Psoas muscle (tissue), 7 donors: ENCODE measurements at regions not wholly inside any gene's neighbourhood (a gene's known extent, or its start where the extent isn't known, plus 50 kb on each side); places are given as distances from the start of the nearest gene placed in this dataset.
"Not testable (repeated sequence)": the region's sequence is repeated elsewhere in the genome, so short reads cannot be mapped to it uniquely, and the experiment has no call there.

ENCODE experiments used
- ATAC-seq, 4 donors: fragments of 200-7000 bp; cut with Tn5 transposase; one replicate each; pipeline ENCODE4 v1.9.1; 2020; ENCODE audit warnings: moderate library complexity in 3 of 4, mild to moderate bottlenecking in 2 of 4
- DNase-seq, 2 donors: peaks; one replicate each; pipeline ENCODE4 v3.0.0-alpha.2; 2020
- H3K27ac ChIP-seq: fragments of 200-600 bp; one replicate; pipeline ENCODE4 v1.8.0; 2022
- H3K27me3 ChIP-seq, 3 donors: fragments of 200-600 bp in 1 of 3; one replicate each; pipeline versions ENCODE4 v1.6.1 to v1.8.0; 2013 to 2022; ENCODE audit warnings: low read length in 2 of 3, mild to moderate bottlenecking in 2 of 3, moderate library complexity in 1 of 3; ENCODE audit not compliant: insufficient read depth in 3 of 3
- H3K36me3 ChIP-seq, 2 donors: fragments of 200-600 bp in 1 of 2; one replicate each; pipeline versions ENCODE4 v1.6.1 to v1.8.0; 2013 to 2022; ENCODE audit warnings: low read depth in 1 of 2, mild to moderate bottlenecking in 1 of 2, moderate library complexity in 1 of 2; ENCODE audit not compliant: insufficient read depth in 1 of 2
- H3K4me1 ChIP-seq: fragments of 200-600 bp; one replicate; pipeline ENCODE4 v1.8.0; 2022
- H3K4me3 ChIP-seq: fragments of 200-600 bp; one replicate; pipeline ENCODE4 v1.8.0; 2022; ENCODE audit warnings: mild to moderate bottlenecking
- H3K9me3 ChIP-seq: fragments of 200-600 bp; one replicate; pipeline ENCODE4 v1.8.0; 2022
- WGBS, 3 donors: extraction: QIAGEN DNeasy Blood & Tissue Kit; methylation state at CpG; one replicate each; pipeline versions ENCODE4 v1.1.6 to v1.1.7; 2013; 5-methylcytosine and 5-hydroxymethylcytosine counted together
- intact Hi-C, 2 donors: fragments of 100-400 bp; cut with DNase I; formaldehyde crosslinking; loops; one replicate each; pipeline versions ENCODE4 v1.11.0 to v1.14.2; 2022
- TF ChIP-seq, protein P1 (sequence below): fragments of 200-600 bp; IDR thresholded peaks from one replicate; pipeline ENCODE4 v1.8.0; 2022; ENCODE audit warnings: antibody characterized with exemption
- donor health status: healthy with polysubstance abuse.
- donor health status: DM: no; HTN: no; CAD: no; lungs with moderate emphysema.
- donor health status: Bipolar disorder and iron deficiency.
- donor health status: healthy.
- donor health status: DM: yes; HTN: yes; CAD: no.
- donor health status: DM: no; HTN: no; CAD: no.
- donor health status: DM: yes; HTN: yes; CAD: no.

GRCh38 chr10:23535381-23535780 lies 96.5 kb downstream of the OTUD1 start:
- ATAC-seq (no peak), DNase-seq (no peak)
- intact Hi-C loops: loop anchor here in 1 of 2 donors (10.0 kb wide), 2 partner anchors 169 to 1019 kb away; no protein-coding TSS in a partner anchor
- no peaks in the 10 kb centered on the region for H3K4me1 ChIP-seq
- no peak overlapping the region for H3K4me3 ChIP-seq
- no peaks in the 10 kb centered on the region for H3K9me3 ChIP-seq
- WGBS, 3 donors: 48 to 71% (median 54%) methylated on average over 1 of the region's 1 CpG
- TF ChIP-seq, protein P1, sequence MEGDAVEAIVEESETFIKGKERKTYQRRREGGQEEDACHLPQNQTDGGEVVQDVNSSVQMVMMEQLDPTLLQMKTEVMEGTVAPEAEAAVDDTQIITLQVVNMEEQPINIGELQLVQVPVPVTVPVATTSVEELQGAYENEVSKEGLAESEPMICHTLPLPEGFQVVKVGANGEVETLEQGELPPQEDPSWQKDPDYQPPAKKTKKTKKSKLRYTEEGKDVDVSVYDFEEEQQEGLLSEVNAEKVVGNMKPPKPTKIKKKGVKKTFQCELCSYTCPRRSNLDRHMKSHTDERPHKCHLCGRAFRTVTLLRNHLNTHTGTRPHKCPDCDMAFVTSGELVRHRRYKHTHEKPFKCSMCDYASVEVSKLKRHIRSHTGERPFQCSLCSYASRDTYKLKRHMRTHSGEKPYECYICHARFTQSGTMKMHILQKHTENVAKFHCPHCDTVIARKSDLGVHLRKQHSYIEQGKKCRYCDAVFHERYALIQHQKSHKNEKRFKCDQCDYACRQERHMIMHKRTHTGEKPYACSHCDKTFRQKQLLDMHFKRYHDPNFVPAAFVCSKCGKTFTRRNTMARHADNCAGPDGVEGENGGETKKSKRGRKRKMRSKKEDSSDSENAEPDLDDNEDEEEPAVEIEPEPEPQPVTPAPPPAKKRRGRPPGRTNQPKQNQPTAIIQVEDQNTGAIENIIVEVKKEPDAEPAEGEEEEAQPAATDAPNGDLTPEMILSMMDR: no peak
- no peaks in the 10 kb centered on the region for H3K36me3 ChIP-seq
- no peak overlapping the region for H3K27ac ChIP-seq
- H3K27me3 ChIP-seq: peaks cover 0 to 9% (median 0%) of the 10 kb centered on the region in 3 donors

DNA sequence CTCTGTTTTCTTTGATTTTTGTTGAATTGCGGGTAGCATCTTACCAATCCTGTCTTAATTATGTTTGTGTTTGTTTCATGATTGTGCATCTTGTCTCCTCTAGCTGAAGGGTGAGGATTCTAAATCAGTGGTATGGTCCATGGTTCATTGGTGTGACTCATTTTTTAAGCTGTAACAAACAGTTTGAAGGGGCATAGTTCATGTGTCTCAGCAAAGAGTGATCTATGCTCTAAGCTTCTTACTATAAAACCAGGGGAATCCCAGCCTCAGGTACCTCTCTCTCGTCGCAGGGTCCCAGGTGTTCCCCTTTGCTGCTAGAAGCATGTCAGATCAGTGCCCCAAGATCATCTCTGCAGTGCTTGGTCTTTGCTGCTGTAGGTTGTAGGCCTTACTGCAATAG lies 100.1 kb downstream of the OTUD1 start:
- ATAC-seq (no peak), DNase-seq (no peak)
- Histone ChIP-seq H3K4me1 (no peaks in the 10 kb centered on the region), H3K27me3 (peaks cover 0 to 9% (median 0%) of the 10 kb centered on the region in 3 donors), H3K27ac (no peak overlapping the region), H3K4me3 (no peak overlapping the region), H3K36me3 (no peaks in the 10 kb centered on the region), H3K9me3 (no peaks in the 10 kb centered on the region)
- intact Hi-C loops: loop anchor here in 1 of 2 donors (10.0 kb wide), 2 partner anchors 166 to 1016 kb away; no protein-coding TSS in a partner anchor
- WGBS, 3 donors: 91 to 94% (median 92%) methylated on average over 3 of the region's 3 CpGs
- TF ChIP-seq, protein P1: no peak

- no peaks in the 10 kb centered on the region for H3K9me3 ChIP-seq
- ATAC-seq (no peak), DNase-seq (no peak)
- TF ChIP-seq, protein P1: no peak
- intact Hi-C loops: no loop called here
- H3K36me3 ChIP-seq: no peaks in the 10 kb centered on the region
- H3K27ac ChIP-seq: no peak overlapping the region
- peaks cover 0 to 9% (median 0%) of the 10 kb centered on the region in 3 donors for H3K27me3 ChIP-seq
- no peak overlapping the region for H3K4me3 ChIP-seq
- H3K4me1 ChIP-seq: no peaks in the 10 kb centered on the region
- 1 to 4% (median 2%) methylated on average over 2 of the region's 2 CpGs for WGBS, 3 donors
Measured at GRCh38 chr10:23540401-23541030, 101.6 kb downstream of the OTUD1 start.

GRCh38 chr10:23543691-23544380 lies 105.0 kb downstream of the OTUD1 start:
- Histone ChIP-seq H3K4me1 (no peaks in the 10 kb centered on the region), H3K27ac (no peak overlapping the region), H3K4me3 (no peak overlapping the region), H3K36me3 (no peaks in the 10 kb centered on the region), H3K9me3 (no peaks in the 10 kb centered on the region), H3K27me3 (no peaks in the 10 kb centered on the region)
- TF ChIP-seq, protein P1: no peak
- 75 to 77% (median 76%) methylated on average over 9 of the region's 9 CpGs for WGBS, 3 donors
- intact Hi-C loops: no loop called here
- no peak for DNase-seq
- no peak for ATAC-seq

GRCh38 chr10:23545866-23546265 lies 107.0 kb downstream of the OTUD1 start:
- ATAC-seq, DNase-seq, H3K4me3 ChIP-seq, intact Hi-C loops, H3K36me3 ChIP-seq, H3K27me3 ChIP-seq, H3K4me1 ChIP-seq, H3K27ac ChIP-seq, H3K9me3 ChIP-seq: not testable (repeated sequence)
- WGBS, 3 donors: 72 to 80% (median 80%) methylated on average over 2 of the region's 2 CpGs
